MV-4-11 (cell line): ENCODE measurements at regions not wholly inside any gene's neighbourhood (a gene's known extent, or its start where the extent isn't known, plus 50 kb on each side); places are given as distances from the start of the nearest gene placed in this dataset.

ENCODE experiments used
- DNase-seq: peaks from one replicate; lab custom pipeline; 2025; lab: John Stamatoyannopoulos, UW

- no peak for DNase-seq
Observed at GRCh38 chrX:79506001-79506400, 138.9 kb upstream of the ITM2A start.

GRCh38 chrX:79482686-79483085, 115.6 kb upstream of the ITM2A start:
- DNase-seq, result no peak

- DNase-seq, result no peak
Observed at GRCh38 chrX:79477691-79478090, 110.6 kb upstream of the ITM2A start.

- no peak for DNase-seq
Observed at GRCh38 chrX:79466636-79467035, 99.5 kb upstream of the ITM2A start.

GRCh38 chrX:79462458-79462857, 95.3 kb upstream of the ITM2A start:
- DNase-seq, result no peak

- DNase-seq, result peak; percentile 89
Observed at GRCh38 chrX:79456593-79456992, 89.5 kb upstream of the ITM2A start.

- DNase-seq, result no peak
Observed at GRCh38 chrX:79452881-79453280, 85.7 kb upstream of the ITM2A start.

GRCh38 chrX:79444694-79445210, 77.6 kb upstream of the ITM2A start:
- no peak for DNase-seq

GRCh38 chrX:79443121-79443520, 76.0 kb upstream of the ITM2A start:
- DNase-seq, result no peak

GRCh38 chrX:79440336-79440735, 73.2 kb upstream of the ITM2A start:
- no peak for DNase-seq
